Natural killer cell (primary cell): ENCODE measurements at regions not wholly inside any gene's neighbourhood (a gene's known extent, or its start where the extent isn't known, plus 50 kb on each side); places are given as distances from the start of the nearest gene placed in this dataset.

ENCODE experiments used
- ATAC-seq, 3 donors: fragments of 150-1000 bp in 2 of 3; fragments of 200-7000 bp in 1 of 3; cut with Tn5 transposase; 1 replicate in 1 of 3; 2 replicates in 2 of 3; pipeline ENCODE4 v1.10.0; 2021; ENCODE audit warnings: mild to moderate bottlenecking in 2 of 3, moderate library complexity in 2 of 3
- DNase-seq, 2 donors: peaks; one replicate each; pipeline versions ENCODE4 v3.0.0 to v3.0.0-alpha.2; 2013 to 2021; ENCODE audit warnings: mixed read lengths in 1 of 2
- H3K27ac ChIP-seq: one replicate; pipeline ENCODE4 v1.5.1; 2013; ENCODE audit warnings: mild to moderate bottlenecking, low read length
- H3K27me3 ChIP-seq: one replicate; pipeline ENCODE4 v1.6.1; 2013; ENCODE audit warnings: low read length; ENCODE audit not compliant: control insufficient read depth, insufficient read depth
- H3K36me3 ChIP-seq: one replicate; pipeline ENCODE4 v1.6.1; 2013; ENCODE audit warnings: low read length; ENCODE audit not compliant: control insufficient read depth, insufficient read depth
- H3K4me1 ChIP-seq: one replicate; pipeline ENCODE4 v1.6.1; 2013; ENCODE audit warnings: low read length; ENCODE audit not compliant: control insufficient read depth, insufficient read depth
- H3K4me3 ChIP-seq: one replicate; pipeline ENCODE4 v1.5.1; 2013; ENCODE audit warnings: low read length
- H3K9me3 ChIP-seq: one replicate; pipeline ENCODE4 v1.6.1; 2013; ENCODE audit warnings: low read length; ENCODE audit not compliant: control insufficient read depth, insufficient read depth
- H3K27ac Mint-ChIP-seq, 2 donors: one replicate each; pipeline ENCODE4 v1.8.0; 2022; ENCODE audit warnings: mild to moderate bottlenecking in 2 of 2, mixed read lengths in 2 of 2, moderate library complexity in 1 of 2
- H3K27me3 Mint-ChIP-seq, 2 donors: one replicate each; pipeline ENCODE4 v1.8.0; 2022; ENCODE audit warnings: low read depth in 2 of 2, mixed read lengths in 2 of 2
- H3K36me3 Mint-ChIP-seq: one replicate; pipeline ENCODE4 v1.8.0; 2022; ENCODE audit warnings: mixed read lengths
- H3K4me1 Mint-ChIP-seq, 2 donors: one replicate each; pipeline ENCODE4 v1.8.0; 2022; ENCODE audit warnings: mixed read lengths in 2 of 2
- H3K4me3 Mint-ChIP-seq: one replicate; pipeline ENCODE4 v1.8.0; 2022; ENCODE audit warnings: mild to moderate bottlenecking, moderate library complexity, mixed read lengths
- H3K9me3 Mint-ChIP-seq, 2 donors: one replicate each; pipeline ENCODE4 v1.8.0; 2022; ENCODE audit warnings: mixed read lengths in 2 of 2
- CTCF ChIP-seq: fragments of 200-600 bp; IDR thresholded peaks from one replicate; pipeline ENCODE4 v1.8.0; 2022; ENCODE audit warnings: antibody characterized with exemption
- WGBS: methylation state at CpG from one replicate; pipeline ENCODE4 v1.1.7; 2013; ENCODE audit warnings: missing lambda C conversion rate; ENCODE audit not compliant: insufficient coverage; 5-methylcytosine and 5-hydroxymethylcytosine counted together
- intact Hi-C: fragments of 100-400 bp; cut with micrococcal nuclease; formaldehyde crosslinking; loops from one replicate; pipeline ENCODE4 v1.14.2; 2022

GRCh38 chr1:81498471-81499462, 302.0 kb upstream of the ADGRL2 start:
- Mint-ChIP-seq H3K27me3 (no peaks in the 10 kb centered on the region), H3K36me3 (no peaks in the 10 kb centered on the region), H3K4me1 (no peaks in the 10 kb centered on the region), H3K4me3 (no peak overlapping the region), H3K9me3 (peaks cover 0 to 2% of the 10 kb centered on the region in 2 donors), H3K27ac (no peak overlapping the region)
- TF ChIP-seq CTCF: no peak
- no peaks in the 10 kb centered on the region for H3K36me3 ChIP-seq
- no peaks in the 10 kb centered on the region for H3K9me3 ChIP-seq
- intact Hi-C loops: no loop called here
- H3K27ac ChIP-seq: no peak overlapping the region
- no peaks in the 10 kb centered on the region for H3K27me3 ChIP-seq
- no peak for ATAC-seq
- DNase-seq: no peak
- 47% methylated on average over 3 of the region's 5 CpGs for WGBS
- no peaks in the 10 kb centered on the region for H3K4me1 ChIP-seq
- H3K4me3 ChIP-seq: no peak overlapping the region

GRCh38 chr1:81496349-81496748, 304.4 kb upstream of the ADGRL2 start:
- no CpG with 5 or more reads among the region's 2 CpGs for WGBS
- no peak overlapping the region for H3K27ac ChIP-seq
- H3K4me1 Mint-ChIP-seq: no peaks in the 10 kb centered on the region
- no peak overlapping the region for H3K27ac Mint-ChIP-seq
- H3K4me3 ChIP-seq: no peak overlapping the region
- intact Hi-C loops: no loop called here
- no peaks in the 10 kb centered on the region for H3K27me3 ChIP-seq
- no peaks in the 10 kb centered on the region for H3K27me3 Mint-ChIP-seq
- H3K9me3 ChIP-seq: no peaks in the 10 kb centered on the region
- no peaks in the 10 kb centered on the region for H3K4me1 ChIP-seq
- no peak for DNase-seq
- ATAC-seq: no peak
- H3K36me3 ChIP-seq: no peaks in the 10 kb centered on the region
- H3K4me3 Mint-ChIP-seq: no peak overlapping the region
- H3K36me3 Mint-ChIP-seq: no peaks in the 10 kb centered on the region
- no peak for TF ChIP-seq CTCF
- peaks cover 2 to 3% of the 10 kb centered on the region in 2 donors for H3K9me3 Mint-ChIP-seq

GRCh38 chr1:81493102-81493869, 307.4 kb upstream of the ADGRL2 start:
- WGBS: 89% methylated on average over 3 of the region's 5 CpGs

More at GRCh38 chr1:81493102-81493869, 307.4 kb upstream of the ADGRL2 start:
- no peaks in the 10 kb centered on the region for H3K9me3 ChIP-seq
- H3K27ac ChIP-seq: no peak overlapping the region
- Mint-ChIP-seq H3K36me3 (no peaks in the 10 kb centered on the region), H3K4me3 (no peak overlapping the region), H3K27ac (no peak overlapping the region), H3K9me3 (peaks cover 8 to 11% of the 10 kb centered on the region in 2 donors), H3K4me1 (no peaks in the 10 kb centered on the region), H3K27me3 (no peaks in the 10 kb centered on the region)
- no peak for TF ChIP-seq CTCF
- H3K27me3 ChIP-seq: no peaks in the 10 kb centered on the region
- H3K36me3 ChIP-seq: no peaks in the 10 kb centered on the region
- ATAC-seq (no peak), DNase-seq (no peak)
- H3K4me3 ChIP-seq: no peak overlapping the region
- H3K4me1 ChIP-seq: no peaks in the 10 kb centered on the region
- intact Hi-C loops: no loop called here
